Activated T-cell treated with anti-CD3 and anti-CD28 coated beads, Interleukin-2, amount 50 U/mL, for 4 hours (primary cell): ENCODE measurements at regions not wholly inside any gene's neighbourhood (a gene's known extent, or its start where the extent isn't known, plus 50 kb on each side); places are given as distances from the start of the nearest gene placed in this dataset.

Source experiments
- ATAC-seq, 2 donors: fragments of 200-7000 bp; cut with Tn5 transposase; one replicate each; pipeline ENCODE4 v1.10.0; 2021
- DNase-seq: peaks from one replicate; pipeline ENCODE4 v3.0.0-alpha.2; 2020
- H3K27me3 Mint-ChIP-seq: one replicate; pipeline ENCODE4 v1.8.0; 2021; ENCODE audit warnings: low read depth, mixed read lengths
- H3K36me3 Mint-ChIP-seq: one replicate; pipeline ENCODE4 v1.8.0; 2022; ENCODE audit warnings: mixed read lengths; ENCODE audit not compliant: insufficient read depth
- H3K4me1 Mint-ChIP-seq: one replicate; pipeline ENCODE4 v1.8.0; 2021; ENCODE audit warnings: low read depth, mixed read lengths
- H3K4me3 Mint-ChIP-seq: one replicate; pipeline ENCODE4 v1.8.0; 2021; ENCODE audit warnings: mild to moderate bottlenecking, moderate library complexity, mixed read lengths
- H3K9me3 Mint-ChIP-seq: one replicate; pipeline ENCODE4 v1.8.0; 2021; ENCODE audit warnings: mixed read lengths

- Mint-ChIP-seq H3K27me3 (no peaks in the 10 kb centered on the region), H3K4me3 (no peak overlapping the region), H3K4me1 (no peaks in the 10 kb centered on the region), H3K9me3 (peaks cover 9% of the 10 kb centered on the region), H3K36me3 (no peaks in the 10 kb centered on the region)
- ATAC-seq (no peak), DNase-seq (no peak)
Measured at GRCh38 chr1:81559662-81560350, 240.9 kb upstream of the ADGRL2 start.

GRCh38 chr1:81558291-81559076 lies 242.2 kb upstream of the ADGRL2 start:
- no peak for DNase-seq
- H3K9me3 Mint-ChIP-seq: peaks cover 4% of the 10 kb centered on the region
- H3K4me3 Mint-ChIP-seq: no peak overlapping the region
- no peaks in the 10 kb centered on the region for H3K36me3 Mint-ChIP-seq
- H3K4me1 Mint-ChIP-seq: no peaks in the 10 kb centered on the region
- ATAC-seq: no peak
- no peaks in the 10 kb centered on the region for H3K27me3 Mint-ChIP-seq

DNA sequence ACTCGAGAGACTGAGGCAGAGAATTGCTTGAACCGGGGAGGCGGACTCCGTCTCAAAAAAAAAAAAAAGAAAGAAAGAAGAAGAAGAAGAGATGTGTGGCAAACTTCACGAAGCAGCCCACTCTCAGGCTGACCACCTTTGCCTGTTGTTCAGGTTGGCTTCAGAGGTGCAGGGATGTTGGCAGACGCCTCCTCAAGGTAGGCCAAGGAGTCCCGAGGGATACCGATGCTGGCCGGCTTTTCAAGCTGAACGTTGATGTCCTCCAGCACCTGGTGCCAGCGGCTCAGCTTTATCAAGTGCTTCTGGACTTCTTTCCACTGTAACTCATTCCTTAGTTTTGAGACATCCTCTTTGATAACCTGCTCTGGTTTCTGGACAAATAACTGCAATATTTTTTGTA lies 243.8 kb upstream of the ADGRL2 start:
- ATAC-seq: no peak
- H3K27me3 Mint-ChIP-seq: no peaks in the 10 kb centered on the region
- H3K4me3 Mint-ChIP-seq: no peak overlapping the region

GRCh38 chr1:81554534-81554933 lies 246.2 kb upstream of the ADGRL2 start:
- Mint-ChIP-seq H3K4me3 (no peak overlapping the region), H3K36me3 (no peaks in the 10 kb centered on the region), H3K9me3 (no peaks in the 10 kb centered on the region), H3K27me3 (no peaks in the 10 kb centered on the region), H3K4me1 (no peaks in the 10 kb centered on the region)
- DNase-seq (no peak), ATAC-seq (no peak)

More for the DNA sequence above, 243.8 kb upstream of the ADGRL2 start:
- DNase-seq: no peak
- no peaks in the 10 kb centered on the region for H3K36me3 Mint-ChIP-seq
- H3K4me1 Mint-ChIP-seq: no peaks in the 10 kb centered on the region
- peaks cover 4% of the 10 kb centered on the region for H3K9me3 Mint-ChIP-seq

GRCh38 chr1:81554108-81554507 lies 246.6 kb upstream of the ADGRL2 start:
- Mint-ChIP-seq H3K36me3 (no peaks in the 10 kb centered on the region), H3K4me1 (no peaks in the 10 kb centered on the region), H3K4me3 (no peak overlapping the region), H3K9me3 (no peaks in the 10 kb centered on the region), H3K27me3 (no peaks in the 10 kb centered on the region)
- DNase-seq (no peak), ATAC-seq (no peak)

DNA sequence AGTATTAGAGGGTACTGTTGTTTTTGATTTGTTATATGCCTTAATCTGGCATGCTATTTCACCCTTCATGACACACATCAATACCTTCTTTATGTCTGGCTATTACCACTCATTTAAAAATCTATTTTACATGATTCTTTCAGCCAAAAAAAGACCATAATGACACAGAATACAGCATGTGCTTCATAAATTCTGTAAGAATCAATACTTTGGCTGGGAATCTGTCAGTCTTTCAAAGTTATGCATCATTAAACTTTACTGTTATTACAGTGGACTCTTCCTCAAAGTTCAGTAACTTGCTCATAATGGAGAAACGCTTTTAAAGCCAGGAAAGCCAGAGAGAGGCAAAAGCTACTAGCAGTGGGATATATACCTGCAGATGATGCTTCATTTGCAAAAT lies 247.2 kb upstream of the ADGRL2 start:
- H3K4me1 Mint-ChIP-seq: no peaks in the 10 kb centered on the region
- ATAC-seq (no peak), DNase-seq (no peak)
- H3K9me3 Mint-ChIP-seq: no peaks in the 10 kb centered on the region
- no peaks in the 10 kb centered on the region for H3K36me3 Mint-ChIP-seq
- no peak overlapping the region for H3K4me3 Mint-ChIP-seq
- H3K27me3 Mint-ChIP-seq: no peaks in the 10 kb centered on the region

DNA sequence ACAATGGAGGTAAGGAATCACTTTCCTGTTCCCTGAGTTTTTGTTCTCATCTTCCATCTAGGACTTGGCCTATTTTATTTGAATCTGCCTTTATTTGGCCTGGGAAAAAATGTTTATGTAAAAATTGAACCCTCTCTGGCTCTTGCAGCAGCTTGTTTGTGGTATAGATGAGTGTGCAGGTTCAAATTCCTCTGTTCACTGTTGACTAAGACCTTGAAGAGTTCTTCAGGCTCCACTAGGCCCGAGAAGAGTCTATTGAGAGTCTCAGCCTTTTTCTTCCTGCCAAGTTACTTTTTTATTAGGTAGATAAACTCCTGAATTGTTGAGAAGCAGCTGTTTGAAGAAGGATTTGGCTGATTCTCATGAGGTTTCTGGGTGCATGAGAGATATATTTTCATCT lies 248.8 kb upstream of the ADGRL2 start:
- no peaks in the 10 kb centered on the region for H3K27me3 Mint-ChIP-seq
- no peak overlapping the region for H3K4me3 Mint-ChIP-seq
- no peak for ATAC-seq
- H3K4me1 Mint-ChIP-seq: no peaks in the 10 kb centered on the region
- no peaks in the 10 kb centered on the region for H3K9me3 Mint-ChIP-seq
- no peak for DNase-seq
- no peaks in the 10 kb centered on the region for H3K36me3 Mint-ChIP-seq

DNA sequence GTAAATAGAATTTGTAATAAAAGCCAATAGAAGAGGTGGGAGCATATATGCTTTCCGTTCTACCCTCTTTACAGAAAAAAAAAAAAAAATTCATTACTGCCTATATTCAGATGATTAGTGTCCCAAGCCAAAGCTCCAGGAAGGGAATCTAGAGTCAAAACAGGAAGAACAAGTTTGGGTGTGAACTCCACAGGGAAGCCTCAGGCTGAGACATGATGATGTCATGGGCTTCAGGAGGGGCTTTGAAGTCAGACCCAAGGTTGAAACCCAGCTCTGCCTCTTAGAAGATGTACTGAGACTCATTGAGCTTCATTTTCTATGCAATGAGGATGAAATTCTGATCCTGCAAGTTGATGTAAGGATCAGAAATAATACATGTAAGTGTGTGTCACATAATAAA lies 250.0 kb upstream of the ADGRL2 start:
- no peaks in the 10 kb centered on the region for H3K36me3 Mint-ChIP-seq
- no peaks in the 10 kb centered on the region for H3K4me1 Mint-ChIP-seq
- no peaks in the 10 kb centered on the region for H3K27me3 Mint-ChIP-seq
- H3K9me3 Mint-ChIP-seq: no peaks in the 10 kb centered on the region
- no peak for DNase-seq
- no peak for ATAC-seq
- no peak overlapping the region for H3K4me3 Mint-ChIP-seq

DNA sequence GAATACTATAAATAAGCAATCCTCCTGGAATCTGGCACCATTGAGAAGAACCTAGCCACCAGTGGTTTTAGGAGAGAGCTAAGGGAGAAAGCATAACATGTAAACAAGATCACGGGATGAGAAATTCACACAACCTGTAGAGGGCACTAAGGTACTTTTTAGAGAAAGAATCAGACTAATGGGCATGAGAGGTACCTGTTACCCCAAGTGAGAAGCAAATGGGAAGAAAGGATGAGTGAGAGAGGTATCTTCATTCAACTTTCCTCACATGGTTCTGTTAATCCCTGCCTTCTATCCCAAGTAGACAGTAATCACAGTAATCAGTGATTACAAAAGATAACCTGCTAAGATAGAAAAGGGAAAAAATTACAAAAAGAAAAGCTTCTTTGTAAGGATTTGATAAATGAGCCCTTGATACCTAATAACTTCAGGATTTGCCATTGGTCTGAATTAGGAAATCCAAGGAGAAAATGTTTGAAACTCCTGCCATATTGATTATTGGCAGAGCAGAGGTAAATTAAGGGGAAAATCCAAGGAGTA lies 251.1 kb upstream of the ADGRL2 start:
- H3K36me3 Mint-ChIP-seq: no peaks in the 10 kb centered on the region

GRCh38 chr1:81548918-81549587 lies 251.7 kb upstream of the ADGRL2 start:
- H3K9me3 Mint-ChIP-seq: no peaks in the 10 kb centered on the region
- no peak for ATAC-seq

More for the DNA sequence above, 251.1 kb upstream of the ADGRL2 start:
- DNase-seq (no peak), ATAC-seq (no peak)
- Mint-ChIP-seq H3K27me3 (no peaks in the 10 kb centered on the region), H3K9me3 (no peaks in the 10 kb centered on the region), H3K4me3 (no peak overlapping the region), H3K4me1 (no peaks in the 10 kb centered on the region)

GRCh38 chr1:81547912-81548303 lies 252.8 kb upstream of the ADGRL2 start:
- no peaks in the 10 kb centered on the region for H3K36me3 Mint-ChIP-seq
- H3K27me3 Mint-ChIP-seq: no peaks in the 10 kb centered on the region
- no peaks in the 10 kb centered on the region for H3K9me3 Mint-ChIP-seq
- H3K4me3 Mint-ChIP-seq: no peak overlapping the region
- ATAC-seq (no peak), DNase-seq (no peak)
- no peaks in the 10 kb centered on the region for H3K4me1 Mint-ChIP-seq

More at GRCh38 chr1:81548918-81549587, 251.7 kb upstream of the ADGRL2 start:
- H3K4me1 Mint-ChIP-seq: no peaks in the 10 kb centered on the region
- H3K36me3 Mint-ChIP-seq: no peaks in the 10 kb centered on the region
- DNase-seq: no peak
- no peak overlapping the region for H3K4me3 Mint-ChIP-seq
- no peaks in the 10 kb centered on the region for H3K27me3 Mint-ChIP-seq

- ATAC-seq (no peak), DNase-seq (no peak)
- H3K4me3 Mint-ChIP-seq: no peak overlapping the region
- H3K4me1 Mint-ChIP-seq: no peaks in the 10 kb centered on the region
- no peaks in the 10 kb centered on the region for H3K36me3 Mint-ChIP-seq
- no peaks in the 10 kb centered on the region for H3K9me3 Mint-ChIP-seq
- H3K27me3 Mint-ChIP-seq: no peaks in the 10 kb centered on the region
Measured at GRCh38 chr1:81547261-81547911, 253.3 kb upstream of the ADGRL2 start.

DNA sequence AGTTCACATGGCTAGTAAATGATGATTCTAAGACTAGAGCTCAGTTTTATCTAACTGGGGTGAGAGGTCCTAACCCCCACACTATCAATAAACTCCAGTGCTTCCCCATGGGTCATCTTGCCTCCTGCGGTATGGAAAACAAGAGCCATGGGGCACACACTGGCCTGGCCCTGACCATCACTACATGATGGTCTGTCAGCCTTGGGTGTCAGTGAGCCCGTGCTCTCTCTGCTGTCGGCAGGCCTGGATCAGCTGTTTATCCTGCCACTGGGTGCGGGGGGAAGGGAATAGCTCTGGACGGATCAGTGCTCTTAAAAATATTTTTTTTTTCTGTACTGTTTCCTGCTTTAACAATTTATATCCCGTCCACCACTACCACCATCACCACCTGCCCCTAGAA lies 255.0 kb upstream of the ADGRL2 start:
- H3K36me3 Mint-ChIP-seq: no peaks in the 10 kb centered on the region
- no peaks in the 10 kb centered on the region for H3K9me3 Mint-ChIP-seq
- no peak overlapping the region for H3K4me3 Mint-ChIP-seq
- ATAC-seq (no peak), DNase-seq (no peak)
- H3K4me1 Mint-ChIP-seq: no peaks in the 10 kb centered on the region
- no peaks in the 10 kb centered on the region for H3K27me3 Mint-ChIP-seq

DNA sequence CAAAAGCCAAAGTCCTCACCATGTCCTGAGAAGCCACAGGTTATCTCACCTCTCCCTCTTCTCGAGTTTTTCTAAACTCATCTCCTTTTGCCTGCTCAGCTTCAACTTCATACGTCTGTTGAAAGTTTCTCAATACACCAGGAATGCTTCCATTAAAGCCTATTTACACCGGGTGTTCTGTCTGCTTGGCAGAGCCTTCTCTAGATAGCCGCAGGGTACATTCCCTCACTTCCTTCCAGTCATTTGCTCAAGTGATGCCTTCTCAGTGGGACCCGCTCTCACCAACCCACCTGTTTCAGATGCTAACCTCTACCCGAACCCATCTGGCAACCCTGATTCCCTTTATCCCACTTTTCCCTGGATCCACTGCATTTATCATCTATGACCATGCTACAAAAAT lies 257.0 kb upstream of the ADGRL2 start:
- H3K4me3 Mint-ChIP-seq: no peak overlapping the region

More for the DNA sequence above, 257.0 kb upstream of the ADGRL2 start:
- no peaks in the 10 kb centered on the region for H3K27me3 Mint-ChIP-seq
- no peaks in the 10 kb centered on the region for H3K36me3 Mint-ChIP-seq
- H3K9me3 Mint-ChIP-seq: no peaks in the 10 kb centered on the region
- no peaks in the 10 kb centered on the region for H3K4me1 Mint-ChIP-seq
- ATAC-seq: no peak
- DNase-seq: no peak
